GM20431 (cell line): ENCODE measurements at regions not wholly inside any gene's neighbourhood (a gene's known extent, or its start where the extent isn't known, plus 50 kb on each side); places are given as distances from the start of the nearest gene placed in this dataset.

ENCODE experiments used
- in situ Hi-C: fragments of 300-500 bp; cut with MseI, MboI; formaldehyde crosslinking; loops from one replicate; pipeline ENCODE4 v1.15.0; 2020; ENCODE audit warnings: low sequenced_read_pairs; ENCODE audit not compliant: unreplicated experiment

DNA sequence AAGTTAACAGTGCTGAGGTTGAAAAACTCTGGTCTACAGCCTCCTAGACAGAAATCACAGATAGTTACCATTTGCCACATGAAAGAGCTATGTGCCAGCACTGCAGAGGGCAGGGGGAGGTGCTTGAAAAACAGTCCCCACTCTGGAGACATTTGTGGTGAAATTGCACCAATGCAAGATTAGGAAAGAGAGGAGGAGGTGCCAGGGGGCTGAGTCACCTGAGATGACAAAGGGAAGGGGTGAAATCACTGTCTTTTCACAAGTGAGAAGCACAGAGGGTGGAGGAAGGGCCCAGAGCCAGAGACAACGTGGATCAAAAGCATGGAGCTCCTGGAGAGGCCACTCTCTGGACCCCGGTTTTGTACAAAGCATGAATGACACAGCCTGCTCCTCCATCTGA, 196.3 kb downstream of the BUD13 start:
- in situ Hi-C loops: no loop called here

- in situ Hi-C loops: no loop called here
Measured at GRCh38 chr11:116567721-116568242, 205.0 kb downstream of the BUD13 start.

DNA sequence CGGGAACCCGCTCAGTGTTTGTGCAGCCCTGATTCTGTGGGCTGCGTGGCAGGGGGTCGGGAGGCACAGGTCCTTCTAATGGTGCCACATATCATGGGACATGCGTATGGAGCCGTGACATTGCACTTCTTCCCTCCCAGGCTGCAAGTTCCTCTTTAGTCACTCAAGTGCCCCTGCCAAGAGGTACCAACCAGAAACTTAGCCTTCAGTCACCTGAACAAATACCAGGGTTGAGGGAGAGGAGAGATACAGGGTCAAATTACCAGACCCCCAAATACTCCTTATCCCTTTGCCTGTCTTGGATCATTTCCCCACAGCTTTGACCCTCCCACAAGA, 209.1 kb downstream of the BUD13 start:
- in situ Hi-C loops: no loop called here

DNA sequence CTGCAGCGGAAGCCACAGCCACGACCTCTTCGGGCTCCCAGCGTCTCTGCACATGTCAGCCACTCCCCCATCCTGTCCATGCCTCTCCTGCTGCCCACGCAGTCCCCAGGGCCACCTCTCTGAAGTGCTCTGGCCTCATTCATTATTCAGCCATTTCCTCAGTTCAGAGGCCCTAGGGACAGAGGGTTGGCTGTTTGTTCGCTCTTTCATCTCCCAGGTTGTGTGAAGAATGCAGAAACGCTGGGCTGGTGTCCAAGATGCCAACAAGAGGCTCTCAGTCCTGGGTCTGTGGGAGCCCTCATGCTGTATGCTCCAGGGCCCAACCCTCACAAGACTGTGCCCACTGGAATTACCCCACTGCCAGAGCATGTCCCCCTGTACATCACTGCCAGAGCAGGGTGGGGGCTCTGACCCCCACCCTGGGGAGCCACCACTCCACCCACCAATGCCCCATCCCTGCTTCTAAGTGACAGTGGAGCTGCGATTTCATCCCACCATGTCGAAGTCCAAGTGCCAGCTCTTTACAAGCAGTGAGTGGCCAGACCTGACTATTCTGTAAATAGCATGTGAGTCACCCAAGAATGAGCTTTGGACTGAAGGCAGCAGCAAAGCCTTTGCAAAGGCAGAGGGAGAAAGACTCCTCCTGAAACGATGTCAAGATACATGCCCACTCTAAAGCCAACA, 209.6 kb downstream of the BUD13 start:
- in situ Hi-C loops: no loop called here

GRCh38 chr11:116560589-116560988, 212.2 kb downstream of the BUD13 start:
- in situ Hi-C loops: no loop called here

- in situ Hi-C loops: no loop called here
Measured at GRCh38 chr11:116558504-116559211, 214.1 kb downstream of the BUD13 start.

DNA sequence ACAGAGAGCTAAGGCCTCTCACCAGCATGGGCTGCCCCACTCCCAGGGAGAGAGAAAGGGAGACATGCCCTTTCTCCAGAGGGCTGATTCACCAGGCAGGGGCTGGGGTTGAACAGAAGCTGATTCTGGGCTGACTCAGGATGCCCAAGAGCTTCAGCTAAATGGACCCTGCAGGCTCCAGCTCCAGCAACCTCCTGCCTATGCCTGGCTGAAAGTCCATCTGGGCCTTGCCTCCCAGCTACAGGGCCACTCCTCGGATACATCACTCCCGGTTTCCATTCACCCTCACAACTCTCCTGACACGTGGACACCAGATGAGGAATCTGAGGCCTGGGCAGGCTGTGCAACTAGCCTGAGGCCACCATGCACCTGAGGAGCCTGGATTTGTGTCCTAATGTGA, 215.5 kb downstream of the BUD13 start:
- in situ Hi-C loops: no loop called here

DNA sequence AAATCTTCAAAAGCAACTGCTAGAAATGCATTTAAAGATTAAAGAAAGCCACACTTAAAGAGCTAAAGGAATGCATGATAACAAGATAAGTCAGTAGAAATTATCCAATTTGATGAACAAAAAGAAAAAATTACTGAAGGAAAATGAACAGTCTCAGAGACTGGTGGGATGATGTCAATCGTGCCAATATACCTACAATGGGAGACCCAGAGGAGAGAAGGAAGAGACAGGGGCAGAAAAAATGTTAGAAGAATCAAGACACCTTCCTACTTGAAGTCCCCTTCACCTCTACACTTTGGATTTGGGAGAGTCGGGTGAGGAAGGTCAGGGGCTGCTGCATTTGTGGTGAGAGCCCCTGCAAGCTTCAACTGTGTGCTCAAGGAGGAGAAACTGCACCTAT, 216.3 kb downstream of the BUD13 start:
- in situ Hi-C loops: no loop called here

DNA sequence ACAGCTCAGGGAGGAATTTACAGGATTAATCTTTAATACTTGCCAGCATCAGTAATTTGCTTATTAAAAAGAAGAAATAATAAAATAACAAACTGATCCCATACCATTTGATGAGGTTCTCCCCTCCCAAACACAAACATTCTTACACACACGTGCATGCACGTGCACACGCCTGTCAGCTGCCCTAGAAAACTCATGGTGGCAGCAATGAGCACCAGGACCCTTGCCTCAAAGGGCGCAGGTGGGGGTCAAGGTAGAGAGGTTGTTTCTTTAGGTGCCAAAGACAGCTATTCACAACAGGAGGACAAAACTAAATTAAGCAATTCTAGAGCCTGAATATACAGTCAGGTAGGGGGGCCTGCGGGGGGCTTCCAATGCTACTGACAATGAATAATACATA, 219.3 kb downstream of the BUD13 start:
- in situ Hi-C loops: no loop called here

- in situ Hi-C loops: no loop called here
Measured at GRCh38 chr11:116551576-116551975, 221.2 kb downstream of the BUD13 start.

DNA sequence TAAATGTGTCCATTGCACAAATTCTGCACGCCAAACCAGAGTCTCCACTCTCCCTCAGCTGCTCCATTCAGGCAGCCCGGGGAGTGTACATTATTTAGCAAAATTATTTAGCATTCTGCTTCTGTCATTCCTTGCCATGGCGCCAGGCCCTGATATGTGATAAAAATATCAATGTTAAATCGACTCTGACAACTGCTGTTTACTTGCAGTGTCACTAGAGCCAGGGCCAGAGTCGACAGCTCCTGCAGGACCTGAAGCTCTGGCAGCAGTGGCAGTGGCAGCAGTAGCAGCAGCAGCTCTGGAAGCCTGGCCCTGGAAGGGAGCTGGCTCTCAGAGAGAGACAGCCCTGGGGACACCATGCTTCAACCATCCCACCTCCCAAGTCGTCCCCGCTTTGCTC, 224.5 kb downstream of the BUD13 start:
- in situ Hi-C loops: no loop called here

GRCh38 chr11:116547571-116547970, 225.2 kb downstream of the BUD13 start:
- in situ Hi-C loops: no loop called here

DNA sequence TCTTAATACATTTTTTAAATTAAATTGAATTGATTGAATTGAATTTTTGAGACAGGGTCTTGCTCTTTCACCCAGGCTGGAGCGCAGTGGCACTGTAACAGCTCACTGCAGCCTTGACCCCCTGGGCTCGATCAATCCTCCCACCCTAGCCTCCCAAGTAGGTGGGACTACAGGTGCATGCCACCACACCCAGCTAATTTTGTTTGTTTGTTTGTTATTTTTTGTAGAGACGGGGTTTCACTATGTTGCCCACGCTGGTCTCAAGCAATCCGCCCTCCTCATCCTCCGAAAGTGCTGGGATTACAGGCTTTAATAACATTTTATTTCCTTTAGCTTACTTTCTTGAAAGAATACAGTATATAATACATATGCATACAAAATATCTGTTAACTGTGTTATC, 226.9 kb downstream of the BUD13 start:
- in situ Hi-C loops: no loop called here

GRCh38 chr11:116544721-116545120, 228.1 kb downstream of the BUD13 start:
- in situ Hi-C loops: no loop called here

DNA sequence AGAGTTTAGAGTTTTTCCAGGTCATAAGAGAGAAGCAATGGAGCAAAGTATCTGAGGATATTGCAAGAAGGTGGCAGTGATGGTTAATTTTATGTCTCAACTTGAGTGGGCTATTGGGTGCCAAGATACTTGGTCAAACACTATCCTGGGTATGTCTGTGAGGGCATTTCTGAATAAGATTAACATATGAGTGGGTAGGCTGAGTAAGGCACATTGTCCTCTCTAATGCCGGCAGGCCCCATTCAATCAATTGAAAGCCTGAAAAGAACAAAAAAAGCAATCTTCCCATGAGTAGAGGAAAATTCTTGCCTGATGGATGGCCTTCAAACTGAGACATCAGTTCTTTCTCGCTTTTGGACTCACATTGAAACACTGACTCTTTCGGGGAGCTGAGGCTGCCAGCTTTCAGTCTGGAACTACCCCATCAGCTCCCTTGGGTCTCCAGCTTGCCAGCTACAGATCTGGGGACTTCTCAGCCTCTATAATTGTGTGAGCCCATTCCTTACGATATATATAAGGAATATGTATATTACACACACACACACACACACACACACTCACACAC, 228.8 kb downstream of the BUD13 start:
- in situ Hi-C loops: no loop called here

- in situ Hi-C loops: no loop called here
Measured at GRCh38 chr11:116543099-116543498, 229.7 kb downstream of the BUD13 start.

DNA sequence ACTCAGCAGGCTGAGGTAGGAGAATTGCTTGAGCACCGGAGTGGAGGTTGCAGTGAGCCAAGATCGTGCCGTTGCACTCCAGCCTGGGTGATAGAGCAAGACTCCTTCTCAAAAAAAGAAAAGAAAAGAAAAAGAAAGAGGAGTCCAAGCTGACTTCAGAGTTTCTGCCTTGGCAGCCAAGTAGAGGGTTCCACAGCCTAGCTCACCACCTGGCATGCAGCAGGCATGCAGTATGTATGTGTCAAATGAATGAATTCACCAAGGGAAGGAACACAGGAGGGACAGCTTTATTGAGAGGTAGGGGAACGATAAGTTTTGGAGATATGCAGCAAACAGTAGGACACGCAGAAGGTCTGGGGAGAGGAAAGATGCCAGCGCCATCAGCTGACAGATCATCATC, 230.4 kb downstream of the BUD13 start:
- in situ Hi-C loops: no loop called here

- in situ Hi-C loops: no loop called here
Measured at GRCh38 chr11:116541460-116541859, 231.3 kb downstream of the BUD13 start.

GRCh38 chr11:116540645-116541304, 232.0 kb downstream of the BUD13 start:
- in situ Hi-C loops: no loop called here

DNA sequence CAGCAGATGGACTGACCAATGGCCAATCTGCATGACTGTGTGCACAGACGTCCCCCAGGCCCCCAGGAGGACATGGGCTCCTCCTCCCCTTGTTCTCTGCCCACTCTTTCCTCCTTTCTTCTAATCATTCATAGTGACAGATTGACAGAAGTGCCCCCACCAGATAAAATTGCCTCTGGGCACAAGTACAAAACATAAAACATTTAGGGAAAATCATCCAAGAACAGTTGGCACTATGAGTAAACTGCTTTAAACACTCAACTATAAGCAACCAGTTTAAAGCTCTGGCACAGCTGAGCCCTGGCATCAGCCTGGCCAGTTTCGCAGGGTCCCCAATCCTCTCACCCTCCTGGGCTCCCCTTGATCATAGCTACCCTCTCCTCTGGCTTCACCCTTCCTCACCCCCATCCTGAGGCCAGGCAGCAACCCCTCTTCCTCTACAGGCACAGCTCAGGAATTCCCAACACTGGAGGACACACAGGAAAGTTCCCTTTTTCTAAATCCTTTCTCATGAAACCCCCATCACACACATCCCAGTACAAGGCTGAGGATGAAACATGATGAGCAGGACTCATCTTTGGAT, 232.9 kb downstream of the BUD13 start:
- in situ Hi-C loops: no loop called here

DNA sequence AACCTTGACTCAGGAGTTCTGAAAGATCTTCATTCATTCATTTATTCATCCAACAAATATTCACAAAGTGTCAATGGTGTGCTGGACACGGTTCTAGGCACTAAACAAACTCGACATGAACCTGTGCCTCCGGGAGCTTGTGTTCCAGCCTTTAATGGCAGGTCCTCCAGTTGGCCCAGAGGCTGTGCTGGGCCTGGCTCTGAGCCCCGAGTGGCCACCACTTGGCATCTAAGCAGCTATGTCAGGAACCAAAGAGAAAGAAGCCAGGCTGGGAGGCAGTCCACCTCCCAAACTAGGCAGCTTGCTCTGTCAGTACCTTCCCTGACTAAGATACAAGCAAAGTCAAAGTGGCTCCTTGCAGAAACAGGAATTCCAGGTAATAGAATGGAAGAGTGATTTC, 233.6 kb downstream of the BUD13 start:
- in situ Hi-C loops: no loop called here
